HG02588 (cell line): ENCODE measurements at regions not wholly inside any gene's neighbourhood (a gene's known extent, or its start where the extent isn't known, plus 50 kb on each side); places are given as distances from the start of the nearest gene placed in this dataset.

Experiments used
- ATAC-seq: cut with Tn5 transposase; IDR thresholded peaks from one replicate; pipeline ENCODE4 v1.9.1; 2021; ENCODE audit warnings: mild to moderate bottlenecking, moderate library complexity; ENCODE audit not compliant: unreplicated experiment

DNA sequence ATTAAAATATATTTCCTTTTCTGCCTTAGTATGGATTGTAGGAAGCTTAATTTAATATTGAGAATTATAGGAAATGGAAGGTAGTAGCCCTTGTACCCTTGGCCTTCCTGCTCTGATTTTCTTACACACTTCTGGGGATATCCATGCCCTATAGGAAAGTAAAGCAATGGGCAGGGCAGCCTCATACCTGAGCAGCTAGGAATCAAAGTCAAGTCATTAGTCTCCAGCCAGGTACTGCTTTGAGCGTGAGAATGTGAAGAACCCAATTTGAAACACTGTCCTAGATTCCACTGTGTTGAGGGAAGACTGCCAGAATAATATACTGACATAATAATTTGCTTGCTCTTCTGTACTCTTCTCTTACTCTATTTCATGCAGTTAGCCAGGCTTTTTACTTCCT, 51.0 kb upstream of the L3MBTL3 start:
- ATAC-seq = no peak

DNA sequence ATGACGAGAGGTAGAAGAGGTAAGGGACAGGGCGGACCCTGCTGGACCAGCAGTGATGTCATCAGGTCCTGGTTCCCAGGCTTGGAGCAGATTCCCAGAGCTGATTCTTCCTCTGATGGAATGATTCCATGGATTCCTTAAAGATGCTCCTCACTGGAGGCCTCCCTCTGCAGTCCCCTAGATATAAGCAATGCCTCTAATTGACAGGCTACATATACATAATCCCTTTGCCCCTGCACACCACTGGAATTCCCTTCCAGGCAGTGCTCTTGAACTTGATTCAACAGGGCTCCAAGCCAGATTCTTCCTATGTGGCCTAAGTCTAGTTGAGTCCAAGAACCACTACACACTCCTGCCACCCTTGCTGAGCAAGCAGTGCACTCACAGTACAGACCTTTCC, 52.3 kb upstream of the L3MBTL3 start:
- ATAC-seq = no peak

GRCh38 chr6:129965096-129965495, 53.3 kb upstream of the L3MBTL3 start:
- ATAC-seq = no peak

- ATAC-seq = no peak
Observed at GRCh38 chr6:129959358-129959930, 58.9 kb upstream of the L3MBTL3 start.

- no peak for ATAC-seq
Observed at GRCh38 chr6:129957941-129958898, 60.2 kb upstream of the L3MBTL3 start.

DNA sequence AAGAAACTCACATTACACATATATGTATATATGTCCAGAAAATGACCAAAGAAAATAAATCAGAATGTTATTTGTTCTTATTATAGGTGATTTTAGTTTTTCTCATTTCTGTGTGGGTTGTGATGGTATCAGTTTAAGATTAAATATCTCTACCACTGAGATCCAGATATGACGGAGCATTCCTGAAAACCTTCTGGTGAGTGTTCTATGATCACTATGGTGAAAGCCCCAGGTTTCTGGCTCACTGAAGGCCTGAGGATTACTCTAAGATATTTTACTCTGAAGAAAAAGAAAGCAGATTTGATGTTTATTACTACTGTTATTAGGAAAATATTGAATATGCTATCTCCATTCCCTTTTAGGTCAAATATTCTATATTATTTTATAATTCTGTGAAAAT, 62.8 kb upstream of the L3MBTL3 start:
- ATAC-seq = no peak

DNA sequence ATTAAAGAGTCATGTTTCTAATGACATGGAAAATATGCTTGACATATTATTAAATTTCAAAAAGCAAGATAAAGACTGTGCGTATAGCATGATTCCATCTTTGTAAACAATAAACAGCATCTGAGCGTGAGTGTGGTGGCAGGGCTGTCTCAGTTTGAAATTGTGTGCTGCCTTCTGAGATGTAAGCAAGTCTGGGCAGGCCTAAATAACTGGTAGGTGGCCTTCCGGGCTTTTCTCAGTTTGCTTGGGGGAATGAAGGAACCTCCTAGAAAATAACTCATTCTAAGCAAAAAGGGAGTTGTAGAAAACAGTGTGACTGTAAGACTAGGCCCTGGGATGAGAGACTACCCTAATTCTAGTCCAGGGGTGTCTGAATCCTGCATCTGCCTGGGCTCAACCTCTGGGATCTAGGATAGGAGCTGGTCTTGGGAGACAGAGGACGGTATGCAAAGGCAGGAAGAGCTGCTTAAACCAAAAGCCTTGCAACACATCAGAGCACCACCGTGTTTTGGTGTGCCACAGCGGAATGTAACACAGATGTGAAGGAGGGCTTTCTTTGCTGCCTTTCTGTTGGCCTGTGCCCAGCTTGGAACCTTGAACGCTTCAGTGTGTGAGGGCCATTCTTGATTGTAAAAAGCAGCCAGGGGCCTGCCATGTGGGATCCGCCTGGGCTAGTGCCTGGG, 63.5 kb upstream of the L3MBTL3 start:
- ATAC-seq = no peak

DNA sequence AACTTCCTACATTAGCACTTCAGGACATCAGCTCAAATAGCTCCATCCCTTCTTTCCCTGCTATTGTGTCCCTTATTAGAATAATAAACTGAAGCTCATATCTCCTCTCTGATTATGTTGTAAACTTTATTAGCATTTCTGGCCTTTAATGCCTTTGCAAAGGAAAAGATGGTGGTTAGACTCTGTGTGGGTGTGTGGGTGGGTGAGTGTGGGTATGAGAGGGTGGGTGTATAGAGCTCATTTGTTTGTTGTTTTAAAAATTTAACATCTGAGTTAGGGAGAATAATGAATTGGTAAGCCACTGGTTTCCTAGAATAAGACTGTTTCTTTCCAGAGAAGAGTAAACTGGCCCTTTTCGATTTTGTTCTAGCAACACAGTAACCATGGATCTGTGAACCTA, 70.6 kb upstream of the L3MBTL3 start:
- no peak for ATAC-seq

DNA sequence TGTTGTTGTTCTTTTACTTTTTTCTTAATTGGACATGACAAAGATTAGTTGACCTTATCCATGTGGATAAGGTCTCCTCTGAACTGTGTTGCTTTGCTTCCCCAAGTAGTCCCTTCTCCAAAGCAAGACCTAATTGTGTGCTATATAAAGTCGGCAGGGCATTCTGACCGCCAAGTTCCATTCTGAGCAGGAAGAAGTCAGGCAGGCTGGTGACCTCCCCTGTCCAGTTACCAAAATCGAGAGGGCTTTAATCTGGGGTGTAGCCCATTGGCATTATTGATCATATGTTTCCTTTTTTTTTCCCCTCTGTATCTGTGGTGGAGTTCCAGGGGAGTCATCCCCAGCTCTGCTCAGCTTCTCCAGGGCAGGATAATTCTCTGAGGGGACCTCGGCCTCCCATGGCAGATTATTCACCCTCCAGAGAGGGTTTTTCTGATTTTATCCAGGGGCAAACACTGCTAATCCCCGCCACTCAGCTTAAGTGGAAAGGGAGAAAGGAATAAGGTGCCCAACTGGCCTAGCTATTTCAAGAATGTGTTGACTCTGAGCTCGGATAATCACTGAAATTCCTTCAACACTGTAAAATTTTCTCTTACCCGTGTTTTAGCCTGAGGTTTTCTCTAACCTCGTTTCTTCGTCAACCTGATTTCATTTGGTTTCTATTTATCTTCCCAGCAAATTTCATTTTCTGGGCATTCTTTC, 71.8 kb upstream of the L3MBTL3 start:
- no peak for ATAC-seq

- no peak for ATAC-seq
Observed at GRCh38 chr6:129943637-129944271, 74.6 kb upstream of the L3MBTL3 start.

DNA sequence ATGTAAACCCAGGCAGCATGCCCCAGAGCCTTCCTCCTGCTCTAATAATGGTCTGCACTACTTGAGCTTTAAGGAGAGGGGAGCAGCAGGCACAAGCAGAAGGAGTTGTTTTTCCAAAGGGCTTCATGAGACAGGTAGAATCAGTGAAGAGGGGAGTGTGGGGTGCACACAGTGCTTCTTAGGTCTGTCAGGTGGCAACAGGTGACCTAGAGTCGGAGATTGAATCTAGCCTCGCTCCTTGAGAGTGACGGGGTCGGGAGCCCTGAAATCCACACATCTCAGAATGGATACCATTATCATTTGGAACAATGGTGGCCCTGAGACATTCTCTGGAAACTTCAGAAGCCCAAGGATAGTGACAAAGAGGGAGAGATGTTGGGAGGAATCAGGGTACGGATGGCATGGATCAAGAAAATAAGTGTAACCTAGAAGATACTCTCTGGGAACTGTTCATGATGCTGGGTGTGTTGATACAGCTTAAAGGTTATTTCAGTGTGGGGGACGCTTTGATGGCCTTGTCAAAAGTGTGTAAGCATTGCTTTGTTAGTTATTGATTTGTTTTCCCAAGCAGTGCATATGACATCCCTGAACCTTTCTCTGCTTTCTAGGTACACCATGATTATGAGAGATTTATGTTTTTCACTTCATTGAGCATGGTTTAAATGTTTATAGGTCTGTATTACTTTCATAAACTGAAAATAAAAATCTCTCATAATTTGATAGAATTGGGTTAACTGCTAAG, 77.8 kb upstream of the L3MBTL3 start:
- no peak for ATAC-seq

DNA sequence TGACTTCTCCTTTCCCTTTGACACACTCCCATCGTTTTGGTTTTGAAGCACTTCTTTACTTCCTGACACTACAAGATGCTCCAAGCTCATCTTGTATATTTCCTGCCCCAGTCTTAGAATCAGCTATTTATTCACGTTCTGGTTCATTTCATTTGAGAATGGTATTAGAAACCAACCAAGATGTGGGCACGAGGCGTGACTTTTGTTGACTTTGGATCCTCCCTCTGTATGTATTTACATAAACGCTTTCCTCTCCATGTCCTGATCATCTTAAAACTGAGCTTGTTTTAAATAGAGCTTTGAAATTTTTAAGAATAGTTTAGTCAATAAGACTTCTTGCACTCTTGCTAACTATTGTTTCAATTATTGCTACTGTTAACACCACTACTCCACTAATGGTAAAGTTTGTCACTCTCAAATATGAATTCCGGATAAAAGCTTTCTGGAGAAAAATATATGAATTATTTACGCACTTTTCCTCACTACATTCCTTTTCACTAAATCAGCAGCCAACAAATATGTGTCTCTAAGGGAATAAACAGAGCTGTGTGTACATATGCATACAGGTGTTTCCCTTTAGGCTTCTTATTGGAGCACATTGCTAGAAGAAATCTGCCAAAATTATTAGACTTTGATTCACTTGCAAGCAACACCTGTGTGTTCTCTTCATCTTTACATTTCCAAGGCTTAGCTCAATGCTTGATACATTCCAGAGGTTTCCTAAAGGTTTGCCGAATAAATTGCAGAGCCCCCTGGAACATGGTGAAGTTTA, 77.3 kb upstream of the TMEM244 start:
- ATAC-seq = no peak

DNA sequence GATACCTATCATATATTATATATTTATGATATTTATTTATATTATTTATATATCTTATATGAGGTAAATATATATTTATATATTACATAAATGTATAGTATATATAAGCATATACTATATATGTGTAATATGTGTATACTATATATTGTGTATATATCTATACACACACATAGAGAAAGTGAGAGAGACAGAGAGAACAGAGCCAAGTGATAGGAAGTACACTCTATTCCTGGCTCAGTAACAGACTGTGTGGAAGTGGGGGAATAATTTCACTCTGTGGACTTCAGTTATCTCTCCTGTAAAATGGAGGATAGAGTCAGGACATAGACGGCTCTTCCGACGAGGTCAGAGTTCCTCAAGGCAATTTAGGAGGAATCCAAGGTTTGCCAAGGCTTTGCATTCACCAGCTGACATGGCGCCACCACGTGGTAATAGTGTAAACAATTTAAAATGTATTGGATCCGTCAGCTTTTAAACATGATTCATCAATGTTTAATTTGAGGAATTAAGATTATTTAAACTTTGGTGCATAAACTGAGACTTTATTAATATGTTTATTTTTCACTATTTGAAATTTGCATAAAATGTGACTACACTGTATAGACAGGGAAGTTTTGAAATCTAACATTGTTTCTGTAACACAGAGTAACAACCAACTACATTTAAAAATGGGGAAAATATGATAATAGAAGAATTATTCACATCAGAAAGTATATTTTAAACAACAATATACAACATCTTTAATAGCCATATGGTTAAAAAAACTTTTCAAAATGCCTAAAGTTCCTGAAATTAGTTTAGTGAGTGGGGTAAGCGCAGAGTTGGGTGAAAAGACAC, 75.4 kb upstream of the TMEM244 start:
- peak; percentile 80 for ATAC-seq

- ATAC-seq = no peak
Observed at GRCh38 chr6:129932321-129932720, 71.2 kb upstream of the TMEM244 start.

- no peak for ATAC-seq
Observed at GRCh38 chr6:129929433-129929832, 68.3 kb upstream of the TMEM244 start.

DNA sequence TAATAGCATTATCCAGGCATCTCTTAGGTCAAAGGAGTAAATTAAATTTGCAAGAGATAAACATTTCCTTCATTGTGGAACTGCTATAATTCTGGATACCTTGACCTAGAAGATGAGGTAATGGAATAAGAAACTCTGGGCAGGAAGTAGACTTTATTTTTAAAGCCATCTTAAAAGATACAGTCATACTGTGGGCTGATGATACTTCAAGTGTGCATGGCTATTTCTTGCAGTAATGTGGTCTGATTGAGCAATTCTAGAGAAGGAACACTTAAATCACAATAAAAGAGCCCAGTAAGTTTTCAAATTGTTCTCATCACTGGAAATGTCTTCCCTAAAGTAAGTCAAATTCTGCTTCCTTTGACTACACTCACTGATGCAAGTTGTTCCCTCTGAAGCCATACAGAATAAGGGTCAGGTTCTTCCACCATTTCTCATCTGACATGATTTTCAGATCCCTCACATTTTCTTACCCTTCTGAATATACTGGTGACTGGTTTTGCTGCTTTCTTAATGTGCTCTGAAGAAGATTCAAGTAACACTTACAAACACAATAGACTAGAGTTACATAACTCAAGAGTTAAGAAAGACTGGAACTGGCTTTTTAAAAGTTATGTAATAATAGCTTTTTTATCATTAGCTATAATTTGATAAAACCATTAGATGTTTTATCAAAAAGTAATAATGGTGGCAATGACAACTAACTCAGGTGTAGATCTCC, 62.6 kb upstream of the TMEM244 start:
- no peak for ATAC-seq

GRCh38 chr6:129921169-129921817, 60.2 kb upstream of the TMEM244 start:
- no peak for ATAC-seq
